ENCODE measurements at regions not wholly inside any gene's neighbourhood (a gene's known extent, or its start where the extent isn't known, plus 50 kb on each side); places are given as distances from the start of the nearest gene placed in this dataset.

GRCh38 chr13:74201530-74201929, 67.3 kb upstream of the KLF12 start:
- no peak for TF ChIP-seq TCF7L2 (IDR thresholded peaks at IDR 0.05; ENCODE audit: low read depth, low read length)
- no peak for TF ChIP-seq PRPF4 (IDR thresholded peaks at IDR 0.05; ENCODE audit: low read depth, low read length, poor library complexity, severe bottlenecking)
- no peak for TF ChIP-seq POGK (CRISPR knock-in tag; conservative IDR thresholded peaks at IDR 0.05)
- TF ChIP-seq ZBTB14 (CRISPR knock-in tag; IDR thresholded peaks at IDR 0.05): no peak
- no peak for TF ChIP-seq ATF4 (CRISPR knock-in tag; IDR thresholded peaks at IDR 0.05)
- no peak for TF ChIP-seq YY1 (IDR thresholded peaks at IDR 0.05; ENCODE audit: insufficient read depth, insufficient replicate concordance, low read depth, low read length)
- no peak for TF ChIP-seq ZNF34 (CRISPR knock-in tag; IDR thresholded peaks at IDR 0.05; ENCODE audit: borderline replicate concordance)
- TF ChIP-seq FOXK1 (CRISPR knock-in tag; IDR thresholded peaks at IDR 0.05; ENCODE audit: borderline replicate concordance, low read depth): no peak
- TF ChIP-seq ZNF784 (CRISPR knock-in tag; IDR thresholded peaks at IDR 0.05; ENCODE audit: borderline replicate concordance): no peak
- no peak for TF ChIP-seq EZH2 (conservative IDR thresholded peaks at IDR 0.05; ENCODE audit: low read depth, low read length)
- TF ChIP-seq ELF4 (CRISPR knock-in tag; IDR thresholded peaks at IDR 0.05; ENCODE audit: borderline replicate concordance): no peak
- TF ChIP-seq NFE2L2 (IDR thresholded peaks at IDR 0.05; ENCODE audit: low read length): no peak
- TF ChIP-seq ZKSCAN1 (IDR thresholded peaks at IDR 0.05; ENCODE audit: low read length): no peak
- TF ChIP-seq HOMEZ (CRISPR knock-in tag; IDR thresholded peaks at IDR 0.05; ENCODE audit: low read depth): no peak
